DMS114 treated with DMSO at 0.1 percent for 48 hours (cell line): ENCODE measurements at regions not wholly inside any gene's neighbourhood (a gene's known extent, or its start where the extent isn't known, plus 50 kb on each side); places are given as distances from the start of the nearest gene placed in this dataset.
"Not testable (repeated sequence)": the region's sequence is repeated elsewhere in the genome, so short reads cannot be mapped to it uniquely, and the experiment has no call there.

Experiments used
- DNase-seq: peaks from one replicate; lab custom pipeline; 2025; ENCODE audit not compliant: unreplicated experiment; lab: John Stamatoyannopoulos, UW

DNA sequence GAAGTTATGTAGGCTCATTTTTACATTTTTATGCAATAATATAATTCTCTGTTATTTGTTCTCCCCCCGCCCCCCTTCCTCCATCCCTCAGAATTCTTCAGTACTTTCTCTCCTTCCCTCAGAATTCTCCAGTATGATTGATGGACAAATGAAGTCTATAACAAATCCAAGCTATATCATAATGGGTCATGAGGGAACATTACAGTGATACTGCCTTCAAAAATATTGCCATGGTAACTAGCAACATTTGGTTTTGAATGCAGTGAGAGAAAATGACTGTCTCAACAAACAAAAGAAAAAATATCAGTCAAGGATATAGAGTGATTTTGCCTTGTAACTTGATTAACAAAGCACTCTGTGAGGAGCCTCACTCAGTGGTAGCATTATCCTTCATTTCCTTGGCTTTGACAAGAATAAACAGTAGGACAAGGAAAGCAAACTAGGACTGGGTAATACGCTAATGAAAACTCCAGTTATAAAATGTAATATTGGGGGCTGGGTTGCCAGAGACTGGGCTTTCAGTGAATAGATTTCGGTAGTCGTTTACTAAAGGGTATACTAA, 392.9 kb upstream of the CRIM1 start:
- DNase-seq: no peak

DNA sequence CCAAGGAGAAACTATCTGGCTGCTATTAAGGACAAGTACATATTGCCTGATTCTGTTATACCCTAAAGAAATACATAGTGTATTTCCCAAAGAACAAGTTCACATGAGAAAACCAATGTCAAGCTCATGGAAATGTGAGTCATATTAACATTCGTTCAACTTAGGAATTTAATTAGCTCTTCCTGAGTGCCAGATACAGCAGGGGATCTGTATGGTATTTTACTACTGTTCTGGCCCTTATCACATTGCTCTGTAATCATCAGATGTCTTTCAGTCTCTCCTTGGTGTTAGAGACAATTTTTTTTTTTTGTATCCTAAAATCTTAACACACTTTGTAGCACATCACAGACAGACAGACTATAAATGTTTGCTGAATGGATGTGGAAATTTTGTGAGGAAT, 395.0 kb upstream of the CRIM1 start:
- DNase-seq: no peak

DNA sequence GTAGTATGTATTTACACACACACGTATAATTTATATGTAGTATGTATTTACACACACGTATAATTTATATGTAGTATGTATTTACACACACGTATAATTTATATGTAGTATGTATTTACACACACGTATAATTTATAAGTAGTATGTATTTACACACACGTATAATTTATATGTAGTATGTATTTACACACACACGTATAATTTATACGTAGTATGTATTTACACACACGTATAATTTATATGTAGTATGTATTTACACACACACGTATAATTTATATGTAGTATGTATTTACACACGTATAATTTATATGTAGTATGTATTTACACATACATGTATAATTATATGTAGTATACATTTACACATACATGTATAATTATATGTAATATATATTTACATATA, 398.5 kb upstream of the CRIM1 start:
- DNase-seq: not testable (repeated sequence)

DNA sequence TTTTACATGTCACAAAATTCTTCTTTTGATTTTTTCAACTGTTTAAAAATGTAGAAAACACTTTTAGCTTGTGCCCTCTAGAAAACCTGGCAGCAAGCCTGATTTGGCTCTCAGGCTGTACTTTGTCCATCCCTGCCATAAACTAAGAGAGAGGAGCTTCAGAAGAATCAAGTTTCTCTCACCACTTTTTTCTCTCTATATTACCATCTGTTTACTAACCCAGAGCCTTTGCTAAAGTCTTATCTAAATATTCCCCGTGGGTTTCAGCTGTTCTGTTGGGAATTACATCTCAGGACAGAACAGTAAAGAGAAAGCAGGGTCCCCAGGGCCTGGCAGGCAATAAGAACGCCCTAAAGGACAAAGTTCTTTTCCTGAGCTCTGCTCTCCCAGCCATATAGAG, 409.1 kb upstream of the CRIM1 start:
- DNase-seq: no peak

DNA sequence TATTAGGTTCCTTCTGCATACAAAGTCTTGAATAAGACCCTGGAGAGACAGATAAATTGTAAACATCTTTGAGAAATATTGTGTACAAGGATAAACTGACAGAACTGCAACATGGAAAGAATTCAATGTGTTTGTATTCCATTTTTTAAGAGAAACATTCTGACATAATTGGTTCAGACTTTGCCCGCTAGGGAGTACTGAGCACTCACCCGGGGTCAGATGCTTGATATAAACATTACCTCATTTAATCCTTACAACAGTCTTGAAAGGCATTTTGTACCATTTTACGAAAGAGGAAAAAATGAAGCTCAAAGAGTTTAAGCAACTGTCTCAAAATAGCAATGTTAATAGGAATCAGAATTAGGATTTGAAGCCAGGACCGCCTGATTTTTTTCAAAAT, 416.7 kb upstream of the CRIM1 start:
- no peak for DNase-seq

DNA sequence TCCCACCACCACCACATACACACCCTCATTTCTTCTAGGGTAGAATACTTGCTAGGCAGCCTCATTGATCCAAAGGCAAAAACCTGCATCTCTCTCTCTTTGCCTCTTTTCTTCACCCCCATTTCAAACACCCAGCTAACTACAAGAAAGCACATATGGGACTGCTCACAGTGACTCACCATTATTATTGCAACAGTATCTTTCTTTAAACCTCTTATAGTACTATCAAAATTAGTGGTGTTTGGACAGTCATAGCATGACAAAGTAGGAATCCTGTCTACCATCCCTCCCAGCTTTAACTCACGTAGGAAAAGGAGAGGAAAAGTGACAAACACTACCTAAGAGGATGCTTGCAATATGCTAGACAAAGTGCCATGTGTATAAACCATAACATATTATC, 422.5 kb upstream of the CRIM1 start:
- no peak for DNase-seq

DNA sequence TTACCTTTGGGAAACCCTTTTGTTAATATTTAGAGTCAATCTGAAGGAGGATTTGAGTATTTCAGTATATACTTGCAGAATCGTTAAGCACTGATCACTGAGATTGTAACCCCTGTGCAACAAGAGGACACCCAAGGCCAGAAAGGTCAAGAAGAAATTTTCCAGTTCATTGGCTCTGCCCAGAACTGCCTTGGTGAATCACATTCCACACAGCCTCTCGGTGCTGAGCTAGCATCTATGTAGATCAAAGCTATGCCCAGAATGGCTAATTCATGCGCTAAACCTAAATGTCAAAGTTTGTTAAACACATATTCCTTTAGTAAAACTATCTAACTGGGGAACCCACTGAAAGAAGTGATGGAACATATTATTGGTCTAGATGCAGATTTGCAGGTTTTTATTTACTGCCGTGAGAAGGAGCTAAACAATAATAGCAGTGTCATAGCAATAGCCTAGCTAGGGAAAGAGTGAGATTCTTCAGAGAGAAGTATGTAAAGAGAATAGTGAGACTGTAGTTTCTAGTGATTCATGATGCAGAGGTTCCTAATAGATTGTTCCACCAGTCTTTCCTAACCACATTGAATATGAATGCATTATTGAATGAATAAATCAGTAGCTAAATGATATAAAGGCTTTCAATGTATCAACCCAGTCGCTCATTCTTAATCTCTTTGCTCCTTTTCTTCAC, 423.2 kb upstream of the CRIM1 start:
- no peak for DNase-seq

DNA sequence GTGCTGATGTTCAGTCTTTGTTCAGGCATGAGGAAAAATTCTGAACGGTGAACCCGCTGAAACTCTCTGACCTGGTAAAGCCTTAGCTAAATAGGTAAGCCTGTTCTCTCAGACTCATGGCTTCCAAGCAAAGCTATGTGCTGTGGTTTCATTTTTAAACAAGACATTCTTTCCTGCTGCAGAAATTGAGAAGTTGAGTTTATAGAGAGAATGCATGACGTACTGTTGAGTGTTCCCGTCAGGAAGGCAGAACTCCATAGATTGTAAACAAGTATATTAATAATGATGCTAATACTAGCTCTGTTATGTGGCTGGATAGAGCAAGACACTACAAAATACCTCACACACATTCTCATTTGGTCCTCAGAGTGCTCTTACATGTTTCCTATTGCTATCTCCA, 424.0 kb upstream of the CRIM1 start:
- DNase-seq: no peak

DNA sequence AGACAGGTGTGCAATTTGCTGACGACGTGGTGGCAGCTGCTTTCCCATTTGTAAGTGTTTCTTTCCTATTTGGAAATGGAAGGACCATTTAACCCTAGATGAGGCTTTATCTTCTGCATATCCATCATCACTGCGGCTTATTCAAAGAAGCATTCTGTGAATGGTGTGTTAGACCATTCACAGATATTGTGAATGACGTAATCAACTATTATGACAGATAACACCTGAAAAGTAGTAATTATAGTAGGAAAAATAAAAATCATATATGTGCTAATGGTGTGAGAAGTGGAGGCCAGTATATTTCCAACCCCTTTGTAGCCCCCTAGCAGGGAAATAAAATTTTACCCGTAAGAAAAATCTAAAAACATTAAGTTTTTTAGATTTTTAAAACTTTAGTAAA, 424.5 kb upstream of the CRIM1 start:
- DNase-seq: no peak

DNA sequence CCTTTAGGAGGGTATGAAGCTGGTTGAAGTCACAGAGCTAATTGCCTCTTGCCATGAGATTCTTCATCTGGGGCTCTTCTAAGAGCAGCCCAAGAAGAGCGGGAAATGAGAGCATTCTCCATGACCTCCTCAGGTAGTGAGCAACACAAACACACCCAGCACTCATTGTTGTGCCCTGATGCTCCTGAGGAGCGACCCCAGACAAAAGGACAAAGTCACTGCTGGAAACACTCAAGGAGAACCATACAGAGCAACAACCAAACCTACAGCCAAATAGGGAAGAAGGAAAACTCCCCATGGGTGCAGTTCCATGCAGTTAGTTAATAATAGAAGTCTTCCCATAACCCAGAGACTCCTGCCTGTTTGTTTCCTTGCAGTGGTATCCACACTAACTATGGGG, 426.0 kb upstream of the CRIM1 start:
- DNase-seq: no peak

DNA sequence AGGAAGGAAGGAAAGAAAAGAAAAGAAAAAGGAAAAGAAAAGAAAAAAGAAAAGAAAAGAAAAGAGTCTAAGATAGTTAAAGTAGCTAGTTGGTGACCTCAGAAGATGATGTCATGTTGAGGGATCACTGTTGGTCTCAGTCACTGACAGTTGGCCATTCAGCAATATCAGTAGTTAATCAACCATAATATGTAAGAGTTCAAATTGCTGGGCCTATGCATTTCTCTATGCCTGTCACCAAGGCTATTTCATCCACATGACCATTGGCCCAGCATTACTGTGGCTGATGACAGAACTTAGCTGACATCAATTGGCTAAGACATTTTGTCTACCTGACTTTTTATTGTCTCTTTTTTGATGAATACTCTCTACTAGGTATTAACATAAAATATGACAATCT, 435.5 kb upstream of the CRIM1 start:
- no peak for DNase-seq

DNA sequence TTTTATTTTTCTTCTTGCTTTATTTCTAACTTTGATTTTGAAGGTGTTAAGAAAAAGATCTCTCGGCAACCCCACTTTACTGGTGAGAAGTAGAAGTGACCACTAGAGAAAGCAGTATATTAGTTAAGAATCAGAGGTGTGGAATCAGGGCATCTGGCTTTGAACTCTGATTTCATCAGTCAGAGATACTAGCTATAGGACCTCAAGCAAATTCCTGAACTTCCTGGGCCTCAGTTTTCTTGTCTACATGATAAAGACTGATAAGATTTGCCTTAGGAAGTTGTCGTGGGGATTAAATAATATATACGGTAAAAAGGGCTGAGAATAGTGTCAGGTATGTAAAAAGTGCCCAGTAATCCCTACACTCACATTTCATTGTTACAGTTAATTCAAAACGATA, 440.3 kb upstream of the CRIM1 start:
- DNase-seq: no peak

DNA sequence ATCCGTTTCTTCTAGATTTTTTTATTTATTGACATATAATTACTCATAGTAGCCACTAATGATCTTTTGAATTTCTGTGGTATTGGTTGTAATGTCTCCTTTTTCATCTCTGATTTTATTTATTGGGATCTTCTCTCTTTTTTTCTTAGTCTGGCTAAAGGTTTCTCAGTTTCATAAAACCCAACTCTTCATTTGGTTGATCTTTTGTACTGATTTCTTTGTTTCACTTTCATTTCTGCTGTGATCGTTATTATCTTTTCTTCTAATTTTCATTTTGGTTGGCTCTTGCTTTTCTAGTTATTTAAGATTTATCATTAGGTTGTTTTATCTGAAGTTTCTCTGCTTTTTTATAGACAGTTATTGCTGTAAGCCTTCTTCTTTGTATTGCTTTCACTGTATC, 463.6 kb upstream of the CRIM1 start:
- DNase-seq: no peak

DNA sequence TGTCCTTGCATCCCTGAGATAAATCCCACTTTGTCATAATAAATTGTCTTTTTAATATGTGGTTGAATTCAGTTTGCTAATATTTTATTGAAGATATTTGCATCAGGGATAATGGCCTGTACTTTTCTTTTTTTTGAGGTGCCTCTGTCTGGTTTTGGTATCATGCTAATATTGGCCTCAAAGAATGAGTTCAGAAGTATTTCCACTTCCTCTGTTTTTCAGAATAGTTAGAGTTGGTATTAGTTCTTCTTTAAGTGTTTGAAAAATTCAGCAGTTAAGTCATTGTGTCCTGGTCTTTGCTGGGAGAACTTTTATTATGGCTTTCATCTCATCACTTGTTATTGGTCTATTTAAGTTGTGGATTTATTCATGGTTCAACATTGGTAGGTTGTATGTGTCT, 464.1 kb upstream of the CRIM1 start:
- DNase-seq: no peak

DNA sequence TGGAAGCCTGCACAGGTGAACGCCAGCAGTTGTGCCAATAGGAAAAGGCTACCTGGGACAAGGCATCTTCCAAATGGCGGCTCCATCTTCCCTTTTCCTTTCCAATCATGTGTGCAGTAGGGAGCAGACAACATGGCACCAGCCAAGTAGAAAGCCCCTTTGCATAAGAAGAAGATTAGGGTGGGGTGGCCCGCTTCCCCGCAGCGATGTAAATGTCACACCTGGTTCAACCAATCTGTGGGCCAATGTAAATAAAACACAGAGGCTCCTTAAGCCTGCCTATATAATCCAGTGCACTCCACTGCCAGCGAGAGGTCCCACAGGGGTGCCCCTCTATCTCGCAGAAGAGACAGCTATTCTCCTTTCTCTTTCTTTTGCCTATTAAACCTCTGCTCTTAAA, 468.4 kb upstream of the CRIM1 start:
- no peak for DNase-seq

DNA sequence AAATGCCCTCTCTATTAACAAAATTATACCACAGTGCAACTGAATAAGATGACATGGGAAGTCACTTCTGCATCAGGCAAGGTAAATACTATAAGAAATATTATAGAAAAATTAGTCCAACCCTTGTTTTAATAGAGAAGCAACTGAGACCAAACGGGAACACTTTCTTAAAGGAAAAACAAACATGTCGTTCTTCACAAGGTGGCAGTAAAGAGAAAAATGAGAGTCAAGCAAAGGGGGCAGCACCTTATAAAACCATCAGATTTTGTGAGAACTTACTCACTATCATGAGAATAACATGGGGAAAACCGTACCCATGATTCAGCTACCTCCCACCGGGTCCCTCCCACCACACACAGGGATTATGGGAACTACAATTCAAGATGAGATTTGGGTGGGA, 481.7 kb upstream of the CRIM1 start:
- DNase-seq: no peak

DNA sequence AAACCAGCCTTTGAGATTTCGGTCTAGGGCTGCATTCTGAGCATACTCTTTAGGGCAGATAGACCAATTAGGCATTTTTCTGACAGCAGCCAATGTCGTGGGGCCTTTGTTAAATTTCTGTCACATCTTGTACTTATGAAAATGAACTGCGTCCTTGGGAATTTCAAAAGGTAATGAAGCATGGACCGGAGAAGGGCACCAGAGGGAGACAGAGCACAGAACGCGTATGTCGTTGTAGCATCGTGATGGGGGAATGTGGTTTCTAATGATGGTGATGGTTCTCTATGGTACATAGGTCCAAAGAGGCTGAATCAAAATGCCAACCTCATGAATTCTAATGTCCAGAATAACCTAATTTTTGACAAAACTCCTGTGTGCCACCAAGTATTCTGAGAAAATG, 483.9 kb upstream of the CRIM1 start:
- DNase-seq: peak; percentile 14

DNA sequence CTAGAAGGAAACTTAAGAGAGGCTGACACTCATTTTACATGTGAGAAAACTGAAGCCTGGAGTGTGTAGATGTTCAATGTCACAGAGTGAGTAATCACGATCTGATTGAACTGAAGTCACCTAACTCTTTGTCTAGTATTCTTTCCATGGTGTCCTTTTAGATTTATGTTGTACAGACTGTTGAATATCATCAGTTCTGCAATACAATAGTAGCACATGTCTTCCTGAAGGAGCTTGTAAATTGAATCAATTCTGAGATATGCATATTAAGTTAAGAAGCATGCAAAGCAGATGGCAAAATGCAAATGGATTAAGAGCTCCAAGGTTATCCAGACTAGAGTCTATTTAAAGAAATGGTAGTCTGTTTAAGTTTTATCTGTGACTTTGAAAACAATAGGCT, 484.9 kb upstream of the CRIM1 start:
- no peak for DNase-seq

DNA sequence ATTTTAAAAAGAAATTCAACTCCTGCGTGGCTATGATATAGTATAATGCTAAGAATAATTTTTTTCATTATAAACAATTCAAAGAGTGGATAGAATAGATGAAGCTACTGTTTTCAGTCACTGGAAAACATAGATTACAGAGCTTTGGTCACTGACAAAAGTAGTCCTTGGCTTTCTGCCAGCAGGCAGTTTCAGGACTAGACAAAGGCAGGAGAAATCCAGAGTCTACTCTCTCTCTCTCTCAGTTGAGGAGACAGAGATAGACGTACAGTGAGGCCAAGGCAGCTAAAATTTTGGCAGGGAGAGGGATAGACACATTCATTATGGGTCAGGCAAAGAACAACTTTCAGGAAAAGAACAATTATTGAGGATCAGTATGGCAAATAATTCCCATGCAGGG, 491.4 kb upstream of the CRIM1 start:
- no peak for DNase-seq

DNA sequence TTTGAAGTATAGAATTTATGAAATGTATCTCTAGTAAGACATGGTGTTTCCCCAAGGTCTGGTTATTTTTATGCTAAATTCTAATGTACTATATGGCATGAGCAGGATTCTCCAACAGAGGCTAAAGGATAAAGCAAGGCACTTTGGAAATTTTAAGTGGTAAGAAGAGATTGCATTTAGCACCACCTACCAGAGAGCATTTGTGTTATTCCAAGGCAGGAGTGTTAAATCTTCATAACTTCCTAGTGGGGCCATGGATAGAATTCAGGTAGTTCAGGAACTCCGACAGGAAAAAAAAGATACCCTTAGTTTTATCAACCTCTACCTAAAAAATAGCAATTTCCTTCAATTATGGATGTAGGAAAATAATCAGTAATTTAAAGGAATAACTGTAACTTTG, 497.4 kb upstream of the CRIM1 start:
- no peak for DNase-seq

DNA sequence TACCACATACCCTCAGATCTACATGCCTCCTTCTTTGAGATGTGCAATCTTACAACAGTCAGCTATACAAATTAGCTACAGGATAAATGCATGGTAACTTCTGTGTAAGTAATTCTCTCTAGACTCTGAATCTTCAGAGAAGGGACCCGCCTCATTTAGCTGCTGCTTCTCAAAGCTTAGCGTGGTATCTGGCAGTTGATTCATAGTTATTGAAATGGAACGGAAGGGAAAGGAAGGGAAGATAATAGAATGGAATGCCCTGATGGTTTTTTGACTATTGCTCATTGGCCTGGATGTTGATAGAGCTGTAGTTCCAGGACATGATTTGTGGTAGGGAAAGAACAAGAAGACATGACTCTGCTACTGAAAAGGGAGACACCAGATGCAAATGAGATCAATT, 498.1 kb upstream of the CRIM1 start:
- DNase-seq: no peak

DNA sequence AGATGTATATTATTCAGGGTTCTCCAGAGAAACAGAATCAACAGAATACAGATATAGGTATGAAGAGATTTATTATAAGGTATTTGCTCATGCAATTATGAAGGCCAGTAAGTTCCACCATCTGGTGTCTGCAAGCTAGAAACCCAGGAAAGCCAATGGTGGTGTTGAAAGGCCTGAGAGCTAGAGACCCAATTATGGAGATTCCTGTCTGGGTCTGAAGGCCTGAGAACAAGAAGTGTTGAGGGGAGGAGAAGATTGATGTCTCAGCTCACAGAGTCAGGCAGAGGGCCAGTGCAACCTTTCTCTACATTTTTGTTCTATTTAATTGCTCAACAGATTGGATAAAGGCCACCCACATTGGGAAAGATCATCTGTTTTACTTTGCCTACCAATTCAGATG, 524.2 kb upstream of the CRIM1 start:
- no peak for DNase-seq

DNA sequence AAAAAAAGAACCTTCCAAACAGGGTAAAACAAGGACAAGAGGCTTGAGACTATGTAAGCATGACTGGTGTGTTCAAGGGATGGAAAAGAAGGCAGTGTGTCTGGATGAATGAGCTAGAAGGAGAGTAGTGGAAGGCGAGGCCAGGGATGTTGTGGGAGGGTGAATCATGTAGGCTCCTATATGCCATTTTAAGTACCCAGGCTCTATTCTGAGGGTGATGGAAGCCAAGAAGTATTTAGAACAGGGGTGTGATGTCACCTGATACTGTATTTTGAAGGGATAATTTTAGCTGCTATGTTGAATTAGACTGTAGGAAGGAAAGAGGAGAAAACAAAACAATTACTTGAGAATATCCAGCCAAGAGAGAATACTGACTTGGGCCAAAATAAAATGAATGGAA, 524.7 kb upstream of the CRIM1 start:
- no peak for DNase-seq
